ENCODE measurements at regions not wholly inside any gene's neighbourhood (a gene's known extent, or its start where the extent isn't known, plus 50 kb on each side); places are given as distances from the start of the nearest gene placed in this dataset.

- no peak overlapping the region for H2AK5ac ChIP-seq (ENCODE audit: low read depth, low read length)
- H3K36me3 ChIP-seq (ENCODE audit: control insufficient read depth in 2 of 4, insufficient read depth in 4 of 4, low read length in 3 of 4): no peaks in the 10 kb centered on the region
- H3K4me2 ChIP-seq (ENCODE audit: insufficient read depth in 1 of 2, low read depth in 2 of 2, low read length in 2 of 2): no peak overlapping the region
- no peak overlapping the region for H2BK5ac ChIP-seq (ENCODE audit: low read depth, low read length)
- H4K5ac ChIP-seq (ENCODE audit: insufficient read length, low read depth, low read length): no peak overlapping the region
- no peak overlapping the region for H2BK12ac ChIP-seq (ENCODE audit: low read depth, low read length)
- H2BK20ac ChIP-seq (ENCODE audit: low read length): no peak overlapping the region
- H3K18ac ChIP-seq (ENCODE audit: extremely low read depth, low read length): no peak overlapping the region
- no peak for TF ChIP-seq SP2 (IDR thresholded peaks at IDR 0.05; ENCODE audit: low read length)
- TF ChIP-seq BRCA1 (IDR thresholded peaks at IDR 0.05; ENCODE audit: low read depth, low read length): no peak
- ChIA-PET POLR2A (ENCODE audit: partially characterized antibody) (no interaction called here), CTCF (ENCODE audit: partially characterized antibody) (interaction anchor here (0.5 to 1.4 kb wide), 5 partner anchors 8 to 659 kb away, joined by 3 to 4 read pairs (median 3); no protein-coding TSS in a partner anchor)
- FAIRE-seq (no peak), DNase-seq (ENCODE audit: low read depth in 1 of 2, low spot score in 2 of 2) (no peak)
- no peak overlapping the region for H2AFZ ChIP-seq (ENCODE audit: low read length)
- H3K79me2 ChIP-seq (ENCODE audit: control insufficient read depth in 1 of 2, insufficient read depth in 2 of 2, low read length in 2 of 2): no peaks in the 10 kb centered on the region
- H3K56ac ChIP-seq (replicated peaks; ENCODE audit: insufficient read length, low read depth, low read length): no peak overlapping the region
- no peak overlapping the region for H3K4ac ChIP-seq (replicated peaks; ENCODE audit: insufficient read length, low read depth, low read length)
- 44% methylated on average over 1 of the region's 1 CpG; no CpG with 5 or more reads in 1 of the 2 experiments for WGBS, 2 experiments (ENCODE audit: extremely low coverage in 1 of 2, insufficient coverage in 1 of 2, insufficient read length in 1 of 2, insufficient replicate concordance in 2 of 2, low coverage in 1 of 2, low lambda C conversion rate in 2 of 2, missing lambda C conversion rate in 1 of 2)
- no peak overlapping the region for H3K14ac ChIP-seq (ENCODE audit: insufficient read length)
- H3K27ac ChIP-seq (ENCODE audit: low read depth, low read length): no peak overlapping the region
- no peaks in the 10 kb centered on the region for H3K9me3 ChIP-seq (ENCODE audit: insufficient read depth in 2 of 2, low read depth in 1 of 2, low read length in 1 of 2)
- H4K20me1 ChIP-seq (replicated peaks in 1 of 2; ENCODE audit: control insufficient read depth in 1 of 2, insufficient read depth in 2 of 2, low read length in 2 of 2): no peaks in the 10 kb centered on the region
- no peak overlapping the region for H2BK120ac ChIP-seq (replicated peaks; ENCODE audit: low read depth, low read length)
- no peak overlapping the region for H3K4me3 ChIP-seq (ENCODE audit: extremely low read depth in 1 of 4, insufficient read depth in 2 of 4, low read depth in 3 of 4, low read length in 4 of 4)
- H2BK15ac ChIP-seq (ENCODE audit: low read length): no peak overlapping the region
- no peak overlapping the region for H4K8ac ChIP-seq (ENCODE audit: extremely low read depth, insufficient read depth, low read length)
- no peaks in the 10 kb centered on the region for H3K23me2 ChIP-seq (ENCODE audit: low read depth, low read length)
- no peak overlapping the region for H4K91ac ChIP-seq (replicated peaks; ENCODE audit: insufficient read length, low read length)
- H3K27me3 ChIP-seq (replicated peaks in 1 of 4; ENCODE audit: control insufficient read depth in 3 of 4, extremely low read depth in 1 of 4, insufficient read depth in 3 of 4, low read length in 3 of 4): no peaks in the 10 kb centered on the region; a peak in 1 of 7 replicates
- no peaks in the 10 kb centered on the region for H3K79me1 ChIP-seq (ENCODE audit: low read depth, low read length)
- no peaks in the 10 kb centered on the region for H3K4me1 ChIP-seq (replicated peaks in 1 of 4; ENCODE audit: control insufficient read depth in 3 of 4, insufficient read depth in 4 of 4, low read length in 3 of 4)
- H3K23ac ChIP-seq (ENCODE audit: insufficient read length): no peak overlapping the region
- H3K9ac ChIP-seq (replicated peaks in 1 of 4; ENCODE audit: extremely low read depth in 1 of 4, low read depth in 3 of 4, low read length in 3 of 4): no peak overlapping the region
Measured at GRCh38 chr12:126198516-126198915, 1133.3 kb downstream of the AACS start.
